ENCODE measurements at regions not wholly inside any gene's neighbourhood (a gene's known extent, or its start where the extent isn't known, plus 50 kb on each side); places are given as distances from the start of the nearest gene placed in this dataset.

- TF ChIP-seq POLR2A (IDR thresholded peaks at IDR 0.05) = no peak
- TF ChIP-seq, protein P1, sequence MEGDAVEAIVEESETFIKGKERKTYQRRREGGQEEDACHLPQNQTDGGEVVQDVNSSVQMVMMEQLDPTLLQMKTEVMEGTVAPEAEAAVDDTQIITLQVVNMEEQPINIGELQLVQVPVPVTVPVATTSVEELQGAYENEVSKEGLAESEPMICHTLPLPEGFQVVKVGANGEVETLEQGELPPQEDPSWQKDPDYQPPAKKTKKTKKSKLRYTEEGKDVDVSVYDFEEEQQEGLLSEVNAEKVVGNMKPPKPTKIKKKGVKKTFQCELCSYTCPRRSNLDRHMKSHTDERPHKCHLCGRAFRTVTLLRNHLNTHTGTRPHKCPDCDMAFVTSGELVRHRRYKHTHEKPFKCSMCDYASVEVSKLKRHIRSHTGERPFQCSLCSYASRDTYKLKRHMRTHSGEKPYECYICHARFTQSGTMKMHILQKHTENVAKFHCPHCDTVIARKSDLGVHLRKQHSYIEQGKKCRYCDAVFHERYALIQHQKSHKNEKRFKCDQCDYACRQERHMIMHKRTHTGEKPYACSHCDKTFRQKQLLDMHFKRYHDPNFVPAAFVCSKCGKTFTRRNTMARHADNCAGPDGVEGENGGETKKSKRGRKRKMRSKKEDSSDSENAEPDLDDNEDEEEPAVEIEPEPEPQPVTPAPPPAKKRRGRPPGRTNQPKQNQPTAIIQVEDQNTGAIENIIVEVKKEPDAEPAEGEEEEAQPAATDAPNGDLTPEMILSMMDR (IDR thresholded peaks at IDR 0.05) = no peak
Measured at GRCh38 chr2:188773075-188773474, 201.1 kb upstream of the COL3A1 start.
